Chondrocyte (in vitro differentiated cells): ENCODE measurements at regions not wholly inside any gene's neighbourhood (a gene's known extent, or its start where the extent isn't known, plus 50 kb on each side); places are given as distances from the start of the nearest gene placed in this dataset.

Experiments
- DNase-seq: peaks from one replicate; pipeline ENCODE4 v3.0.0; 2021; ENCODE audit warnings: mixed read lengths, low spot score
- H3K27ac Mint-ChIP-seq: one replicate; pipeline ENCODE4 v1.8.0; 2021; ENCODE audit warnings: mild to moderate bottlenecking, moderate library complexity, mixed read lengths; ENCODE audit not compliant: unreplicated experiment
- H3K27me3 Mint-ChIP-seq: 2 replicates; pipeline ENCODE4 v1.8.0; 2021; ENCODE audit warnings: low read depth, mixed read lengths
- H3K36me3 Mint-ChIP-seq: 2 replicates; pipeline ENCODE4 v1.8.0; 2021; ENCODE audit warnings: low read depth, mixed read lengths
- H3K4me1 Mint-ChIP-seq: 2 replicates; pipeline ENCODE4 v1.8.0; 2021; ENCODE audit warnings: low read depth, mild to moderate bottlenecking, mixed read lengths
- H3K4me3 Mint-ChIP-seq: one replicate; pipeline ENCODE4 v1.8.0; 2021; ENCODE audit warnings: mild to moderate bottlenecking, moderate library complexity, mixed read lengths; ENCODE audit not compliant: unreplicated experiment
- H3K9me3 Mint-ChIP-seq: 2 replicates; pipeline ENCODE4 v1.8.0; 2021; ENCODE audit warnings: low read depth, mixed read lengths
- TF ChIP-seq, protein P1 (sequence below): fragments of 200-600 bp; sonication (generic); IDR thresholded peaks from 2 replicates; pipeline ENCODE4 v1.5.0; 2021; ENCODE audit warnings: antibody characterized with exemption, mild to moderate bottlenecking, moderate library complexity

GRCh38 chr10:8233832-8234259, 179.4 kb downstream of the GATA3 start:
- no peak for DNase-seq
- no peak overlapping the region for H3K27ac Mint-ChIP-seq
- peaks cover 4% of the 10 kb centered on the region for H3K9me3 Mint-ChIP-seq
- no peaks in the 10 kb centered on the region for H3K27me3 Mint-ChIP-seq
- H3K36me3 Mint-ChIP-seq = no peaks in the 10 kb centered on the region
- H3K4me1 Mint-ChIP-seq = no peaks in the 10 kb centered on the region
- TF ChIP-seq, protein P1, sequence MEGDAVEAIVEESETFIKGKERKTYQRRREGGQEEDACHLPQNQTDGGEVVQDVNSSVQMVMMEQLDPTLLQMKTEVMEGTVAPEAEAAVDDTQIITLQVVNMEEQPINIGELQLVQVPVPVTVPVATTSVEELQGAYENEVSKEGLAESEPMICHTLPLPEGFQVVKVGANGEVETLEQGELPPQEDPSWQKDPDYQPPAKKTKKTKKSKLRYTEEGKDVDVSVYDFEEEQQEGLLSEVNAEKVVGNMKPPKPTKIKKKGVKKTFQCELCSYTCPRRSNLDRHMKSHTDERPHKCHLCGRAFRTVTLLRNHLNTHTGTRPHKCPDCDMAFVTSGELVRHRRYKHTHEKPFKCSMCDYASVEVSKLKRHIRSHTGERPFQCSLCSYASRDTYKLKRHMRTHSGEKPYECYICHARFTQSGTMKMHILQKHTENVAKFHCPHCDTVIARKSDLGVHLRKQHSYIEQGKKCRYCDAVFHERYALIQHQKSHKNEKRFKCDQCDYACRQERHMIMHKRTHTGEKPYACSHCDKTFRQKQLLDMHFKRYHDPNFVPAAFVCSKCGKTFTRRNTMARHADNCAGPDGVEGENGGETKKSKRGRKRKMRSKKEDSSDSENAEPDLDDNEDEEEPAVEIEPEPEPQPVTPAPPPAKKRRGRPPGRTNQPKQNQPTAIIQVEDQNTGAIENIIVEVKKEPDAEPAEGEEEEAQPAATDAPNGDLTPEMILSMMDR = no peak
- H3K4me3 Mint-ChIP-seq = no peak overlapping the region

GRCh38 chr10:8235253-8236027, 181.0 kb downstream of the GATA3 start:
- Mint-ChIP-seq H3K9me3 (peaks cover 4% of the 10 kb centered on the region), H3K4me1 (no peaks in the 10 kb centered on the region), H3K4me3 (no peak overlapping the region), H3K27me3 (peaks cover 2% of the 10 kb centered on the region), H3K36me3 (no peaks in the 10 kb centered on the region), H3K27ac (no peak overlapping the region)
- DNase-seq = no peak
- TF ChIP-seq, protein P1 = no peak

- Mint-ChIP-seq H3K4me1 (no peaks in the 10 kb centered on the region), H3K27me3 (peaks cover 2% of the 10 kb centered on the region), H3K4me3 (no peak overlapping the region), H3K9me3 (peaks cover 4% of the 10 kb centered on the region), H3K36me3 (no peaks in the 10 kb centered on the region), H3K27ac (no peak overlapping the region)
- TF ChIP-seq, protein P1 = no peak
- DNase-seq = no peak
These were observed 184.5 kb downstream of the GATA3 start for GRCh38 chr10:8238986-8239385.

- TF ChIP-seq, protein P1 = no peak
- Mint-ChIP-seq H3K9me3 (peaks cover 4% of the 10 kb centered on the region), H3K36me3 (no peaks in the 10 kb centered on the region), H3K27ac (no peak overlapping the region), H3K4me3 (no peak overlapping the region), H3K4me1 (no peaks in the 10 kb centered on the region), H3K27me3 (peaks cover 2% of the 10 kb centered on the region)
- no peak for DNase-seq
These were observed 186.4 kb downstream of the GATA3 start for GRCh38 chr10:8240861-8241260.

DNA sequence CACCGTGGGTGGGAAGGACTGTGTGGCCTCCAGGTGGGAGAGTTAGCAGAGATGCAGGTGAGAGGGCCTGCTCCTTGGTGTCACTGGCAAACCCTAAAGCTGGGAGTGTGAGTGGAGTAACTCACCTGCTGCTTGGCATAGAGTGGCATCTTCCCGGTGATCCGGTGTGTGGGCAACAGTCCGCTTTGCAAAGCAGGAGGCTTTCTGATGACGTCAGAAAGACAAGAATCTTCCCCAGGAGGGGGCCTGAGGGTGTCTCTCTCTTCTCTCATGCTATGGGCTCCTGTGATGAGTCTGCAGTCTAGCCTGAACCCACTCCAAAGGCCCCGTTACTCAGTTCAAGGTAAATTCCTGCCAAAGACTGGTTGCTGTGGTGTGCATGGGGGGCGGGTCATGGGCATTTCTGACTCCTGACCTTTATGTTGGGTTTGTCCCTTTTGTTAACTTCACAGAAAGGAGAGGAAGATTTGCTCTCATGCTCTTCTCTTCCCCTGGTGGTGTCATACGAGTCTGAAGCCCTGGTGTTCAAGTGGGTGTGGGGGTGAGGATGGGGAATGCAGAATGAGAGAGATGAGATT, 187.9 kb downstream of the GATA3 start:
- Mint-ChIP-seq H3K36me3 (no peaks in the 10 kb centered on the region), H3K4me3 (no peak overlapping the region), H3K27ac (no peak overlapping the region), H3K9me3 (peaks cover 7% of the 10 kb centered on the region), H3K27me3 (peaks cover 2% of the 10 kb centered on the region), H3K4me1 (no peaks in the 10 kb centered on the region)
- TF ChIP-seq, protein P1 = no peak
- no peak for DNase-seq
